ENCODE measurements at regions not wholly inside any gene's neighbourhood (a gene's known extent, or its start where the extent isn't known, plus 50 kb on each side); places are given as distances from the start of the nearest gene placed in this dataset.

GRCh38 chr3:10585945-10586344, 80.6 kb upstream of the ATP2B2 start:
- DNase-seq, result no peak

- peak; percentile 64 for DNase-seq
These were observed 89.5 kb upstream of the ATP2B2 start for GRCh38 chr3:10594915-10595314.

DNA sequence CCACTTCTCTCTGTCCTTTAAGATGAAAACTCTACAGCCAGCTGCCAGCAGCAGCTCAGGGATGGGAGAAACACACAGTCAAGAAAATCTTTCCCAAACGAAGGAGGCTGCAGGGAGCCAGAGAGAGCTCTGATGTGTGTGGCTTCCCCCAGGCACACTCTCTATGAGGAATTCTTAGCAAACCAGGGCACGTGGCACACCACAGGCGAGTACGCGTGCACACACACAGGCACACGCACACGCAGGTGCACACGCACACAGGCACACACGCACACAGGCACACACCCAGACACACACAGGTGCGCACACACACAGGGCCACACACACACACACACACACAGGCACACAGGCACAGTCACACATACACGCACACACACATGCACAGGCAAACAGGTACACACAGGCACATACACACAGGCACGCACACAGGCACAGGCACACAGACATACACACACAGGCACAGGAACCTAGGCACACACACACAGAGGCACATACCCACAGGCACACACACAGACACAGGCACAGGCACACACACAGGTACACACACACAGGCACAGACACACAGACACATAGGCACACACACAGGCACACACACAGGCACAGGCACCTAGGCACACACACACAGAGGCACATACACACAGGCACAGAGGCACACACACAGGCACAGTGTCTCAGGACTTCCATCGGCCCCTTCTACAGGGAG, 91.5 kb upstream of the ATP2B2 start:
- DNase-seq, result no peak

DNA sequence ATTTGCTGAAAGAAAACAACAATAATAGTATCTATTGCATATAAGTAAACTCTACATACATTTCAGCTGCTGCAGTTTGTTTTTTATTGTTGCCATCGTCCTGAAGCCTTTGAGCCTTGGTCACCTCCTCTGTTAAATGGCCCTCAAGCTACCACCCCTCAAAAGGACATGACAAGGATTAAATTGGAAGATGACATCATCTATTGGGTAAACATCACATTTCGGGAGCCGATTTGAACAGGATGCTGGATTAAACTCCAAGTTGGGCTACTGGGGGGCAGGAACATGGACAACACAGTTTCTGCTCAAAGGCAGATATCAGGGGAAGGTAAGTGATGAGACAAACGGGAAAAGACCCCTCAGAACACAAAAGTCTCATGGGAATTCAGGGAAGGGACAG, 92.3 kb upstream of the ATP2B2 start:
- DNase-seq, result no peak

GRCh38 chr3:10599017-10599416, 93.6 kb upstream of the ATP2B2 start:
- DNase-seq, result no peak

- no peak for DNase-seq
These were observed 94.1 kb upstream of the ATP2B2 start for GRCh38 chr3:10599444-10599843.

- DNase-seq, result no peak
These were observed 94.9 kb upstream of the ATP2B2 start for GRCh38 chr3:10600296-10600714.

DNA sequence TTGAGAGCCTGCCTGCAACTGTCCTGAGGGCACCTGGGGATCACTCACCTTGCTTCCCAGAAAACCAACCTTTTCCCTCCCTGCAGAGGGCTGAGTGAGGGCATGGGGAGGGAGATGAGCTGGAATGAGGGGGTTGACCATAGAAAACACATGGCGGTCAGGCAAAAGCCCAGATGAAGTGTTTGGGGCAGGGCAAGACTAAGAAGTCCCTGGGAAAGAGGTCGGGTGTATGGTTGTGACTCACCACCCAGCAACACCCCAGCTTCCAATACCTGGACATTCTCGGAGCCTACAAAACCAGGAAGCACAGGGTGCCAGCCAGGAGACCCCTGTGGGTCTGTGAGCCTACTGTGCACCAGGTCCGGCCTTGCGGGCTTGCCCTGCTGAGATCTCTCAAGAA, 95.3 kb upstream of the ATP2B2 start:
- DNase-seq, result no peak

- no peak for DNase-seq
These were observed 95.9 kb upstream of the ATP2B2 start for GRCh38 chr3:10601151-10601856.

GRCh38 chr3:10601857-10602230, 96.5 kb upstream of the ATP2B2 start:
- DNase-seq, result no peak

GRCh38 chr3:10602271-10602670, 96.9 kb upstream of the ATP2B2 start:
- DNase-seq, result no peak

GRCh38 chr3:10602769-10603768, 97.7 kb upstream of the ATP2B2 start:
- peak; percentile 73 for DNase-seq

GRCh38 chr3:10609134-10609533, 103.7 kb upstream of the ATP2B2 start:
- no peak for DNase-seq

DNA sequence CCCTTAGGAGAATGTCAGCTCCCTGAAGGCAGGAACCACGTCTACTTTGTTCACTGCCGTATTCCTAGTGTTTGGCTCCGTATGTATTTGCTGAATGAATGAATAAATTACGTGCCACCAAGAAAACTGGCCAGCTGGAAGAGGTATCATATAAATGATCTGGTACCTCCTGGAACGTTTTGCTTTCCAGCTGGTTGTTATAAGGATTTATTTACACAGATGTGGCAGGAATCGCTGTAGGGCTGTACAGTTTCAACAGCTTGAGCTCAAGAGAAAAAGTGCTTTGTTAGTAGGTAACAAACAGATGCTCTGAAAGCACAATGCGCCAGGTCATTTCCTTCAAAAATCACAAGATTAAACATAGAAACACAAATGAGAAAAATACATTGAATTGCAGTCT, 108.8 kb upstream of the ATP2B2 start:
- DNase-seq, result no peak

DNA sequence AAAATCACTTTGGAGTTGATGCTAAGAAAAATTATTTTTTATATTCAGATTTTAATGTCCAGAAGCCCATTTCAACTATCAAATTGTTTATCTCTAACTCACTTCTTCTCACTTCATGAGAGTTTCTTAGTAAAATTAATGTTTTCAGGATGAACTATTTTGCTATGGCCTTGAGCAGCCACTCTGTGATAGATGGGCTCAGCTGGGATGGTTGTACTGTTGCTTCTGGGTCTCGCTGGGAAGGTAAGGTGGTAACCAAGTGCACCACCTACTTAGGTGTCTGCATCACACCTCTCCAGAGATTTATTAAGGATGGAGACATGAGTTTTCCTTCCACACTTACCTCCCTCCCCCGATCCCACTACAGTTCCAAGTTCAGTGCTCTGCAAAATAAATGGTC, 110.3 kb upstream of the ATP2B2 start:
- no peak for DNase-seq

DNA sequence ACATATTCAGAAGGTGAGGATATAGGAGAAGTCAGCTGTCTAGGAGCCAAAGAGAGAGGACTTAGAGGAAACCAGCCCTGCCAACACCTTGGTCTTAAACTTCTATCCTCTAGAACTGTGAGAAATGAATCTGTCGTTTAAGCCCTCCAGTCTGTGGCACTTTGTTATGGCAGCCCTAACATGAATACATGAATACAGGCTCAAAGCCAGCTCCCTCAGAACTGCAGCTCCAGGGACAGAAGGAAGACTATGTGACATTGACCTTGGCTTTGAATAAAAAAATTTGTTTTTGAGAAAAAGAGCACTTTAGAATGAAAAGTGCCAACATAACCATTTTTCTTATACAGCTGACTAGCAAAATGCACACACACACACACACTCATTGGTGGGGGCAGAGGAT, 110.9 kb upstream of the ATP2B2 start:
- DNase-seq, result no peak

GRCh38 chr3:10619989-10620832, 114.8 kb upstream of the ATP2B2 start:
- DNase-seq, result no peak

GRCh38 chr3:10620833-10621082, 115.4 kb upstream of the ATP2B2 start:
- no peak for DNase-seq

GRCh38 chr3:10623578-10624275, 118.3 kb upstream of the ATP2B2 start:
- no peak for DNase-seq

DNA sequence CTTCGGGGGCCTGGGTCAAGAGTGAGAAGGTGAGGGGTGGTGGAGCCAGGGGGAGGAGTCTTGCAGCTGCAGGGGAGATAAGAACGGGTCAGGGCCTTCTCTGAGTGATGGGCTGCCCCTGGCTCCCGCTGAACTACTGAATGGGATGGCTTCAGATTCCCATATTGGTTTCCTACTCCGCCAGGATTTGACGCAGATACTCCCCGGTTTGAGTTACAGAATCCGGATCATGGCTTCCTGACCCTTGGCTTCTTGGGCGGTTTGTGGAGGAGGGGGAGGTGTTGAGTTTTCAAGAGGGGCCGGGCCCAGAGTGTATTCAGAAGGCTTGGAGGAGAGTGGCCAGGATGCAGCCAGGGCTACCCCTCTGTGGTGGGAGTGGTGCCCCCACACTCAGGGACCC, 119.9 kb upstream of the ATP2B2 start:
- no peak for DNase-seq

- no peak for DNase-seq
These were observed 122.6 kb upstream of the ATP2B2 start for GRCh38 chr3:10627884-10628572.
